Superior temporal gyrus (tissue), 1 donor: ENCODE measurements at regions not wholly inside any gene's neighbourhood (a gene's known extent, or its start where the extent isn't known, plus 50 kb on each side); places are given as distances from the start of the nearest gene placed in this dataset.

Source experiments
- DNase-seq: peaks from one replicate; pipeline ENCODE4 v3.0.0-alpha.2; 2016; ENCODE audit errors: extremely low spot score

DNA sequence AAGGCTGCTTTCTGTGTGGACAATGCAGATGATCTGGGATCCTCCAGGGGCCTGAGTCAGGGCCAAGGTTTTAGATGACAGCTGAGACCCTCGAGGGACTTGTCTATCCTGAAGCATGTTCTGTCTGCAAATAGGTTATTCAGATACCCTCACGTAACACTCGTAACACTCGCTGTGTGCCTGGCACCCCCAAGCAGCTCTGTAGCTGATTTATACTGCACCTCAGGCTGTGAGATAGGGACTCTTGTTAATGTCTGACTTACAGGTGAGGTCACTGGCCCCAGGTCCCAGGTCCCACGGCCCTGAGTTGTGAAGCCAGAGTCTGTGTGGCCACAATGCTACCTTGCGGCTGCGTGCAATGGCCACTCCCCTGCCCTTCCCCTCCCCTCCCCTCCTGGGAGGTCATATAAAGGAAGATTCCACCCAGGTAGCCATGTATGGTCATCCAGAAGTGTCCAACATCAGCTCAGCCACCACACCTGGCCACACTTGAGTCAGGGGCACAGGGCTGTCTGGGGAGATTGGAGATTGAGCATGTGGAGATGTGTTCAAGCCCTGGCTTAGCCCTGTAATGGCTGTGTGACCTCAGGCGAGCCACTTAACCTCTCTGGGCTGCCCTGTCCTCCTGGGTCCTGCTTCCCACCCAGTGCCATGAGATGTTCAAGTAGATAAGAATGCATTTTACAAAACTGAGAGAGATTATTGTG, 687.7 kb downstream of the MATN1 start:
- no peak for DNase-seq

- DNase-seq: peak; percentile 41
These were observed 688.5 kb downstream of the MATN1 start for GRCh38 chr1:30034627-30035521.

DNA sequence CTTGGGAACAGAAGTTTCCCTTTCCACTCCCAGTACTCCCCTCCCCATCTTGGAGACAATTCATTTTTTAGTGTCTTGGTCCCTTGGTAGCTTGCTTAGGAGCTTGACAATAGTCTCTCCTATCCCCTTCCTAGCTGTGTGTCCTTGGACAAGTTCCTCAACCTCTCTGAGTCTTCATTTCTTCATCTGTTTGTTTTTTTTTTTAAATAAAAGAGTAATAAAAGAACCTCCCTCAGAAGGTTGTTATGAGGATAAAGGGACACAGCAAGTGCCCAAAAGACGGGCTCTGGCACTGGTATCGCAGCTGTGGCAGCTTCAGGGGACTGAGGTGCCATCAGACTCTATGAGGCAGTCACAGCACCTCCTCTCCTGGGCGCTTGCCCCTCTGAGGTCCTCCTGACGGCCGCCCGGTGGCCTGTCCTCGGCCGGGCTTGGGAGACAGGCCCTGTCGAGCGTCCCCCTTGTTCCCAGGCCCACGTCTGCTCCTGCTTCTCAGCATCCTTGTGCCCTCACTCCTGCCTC, 689.2 kb downstream of the MATN1 start:
- no peak for DNase-seq

DNA sequence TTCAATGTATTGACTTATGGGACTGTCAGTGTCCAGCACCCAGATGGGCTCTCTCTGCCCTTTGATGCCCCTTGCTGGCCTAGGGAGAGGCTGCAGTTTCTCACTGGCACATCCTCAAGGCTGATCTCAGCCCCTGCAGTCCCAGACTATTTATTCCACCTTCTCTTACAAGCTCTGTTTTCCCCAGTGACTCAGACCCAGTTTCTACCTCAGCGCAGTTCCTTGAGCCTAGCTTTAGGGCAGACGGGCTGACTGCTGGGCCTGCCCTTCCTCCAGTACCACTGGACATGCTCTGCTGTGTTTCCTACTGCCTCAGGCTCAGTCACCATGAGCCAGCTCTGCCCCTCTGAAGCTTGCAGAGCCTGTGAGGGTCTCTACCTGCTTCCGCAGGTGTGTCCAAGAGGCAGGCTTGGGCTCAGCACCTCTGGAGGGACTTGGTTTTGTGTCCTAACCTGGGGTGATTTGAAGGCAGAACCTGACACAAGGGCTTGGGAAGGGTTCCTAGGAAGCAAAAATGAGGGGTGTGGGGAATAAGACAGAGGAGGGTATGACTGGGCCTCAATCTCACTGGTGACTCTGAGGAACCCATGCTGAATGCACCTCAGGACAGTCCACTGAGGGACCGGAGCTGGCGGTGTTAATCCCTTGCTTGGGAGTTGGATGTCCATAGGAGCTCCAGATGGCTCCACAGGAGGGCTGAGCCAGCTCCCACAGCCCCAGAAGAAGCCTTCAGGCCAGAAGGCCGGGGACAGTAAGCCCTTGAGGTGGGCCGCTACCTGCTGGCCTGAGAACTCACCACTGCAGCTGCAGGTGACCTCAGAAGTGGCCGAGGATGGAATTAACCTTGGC, 689.9 kb downstream of the MATN1 start:
- no peak for DNase-seq

- DNase-seq: no peak
These were observed 691.1 kb downstream of the MATN1 start for GRCh38 chr1:30032302-30032701.

GRCh38 chr1:30029677-30030076, 693.7 kb downstream of the MATN1 start:
- no peak for DNase-seq

- no peak for DNase-seq
These were observed 694.4 kb downstream of the MATN1 start for GRCh38 chr1:30028939-30029338.

GRCh38 chr1:30028283-30028682, 695.1 kb downstream of the MATN1 start:
- DNase-seq: no peak

DNA sequence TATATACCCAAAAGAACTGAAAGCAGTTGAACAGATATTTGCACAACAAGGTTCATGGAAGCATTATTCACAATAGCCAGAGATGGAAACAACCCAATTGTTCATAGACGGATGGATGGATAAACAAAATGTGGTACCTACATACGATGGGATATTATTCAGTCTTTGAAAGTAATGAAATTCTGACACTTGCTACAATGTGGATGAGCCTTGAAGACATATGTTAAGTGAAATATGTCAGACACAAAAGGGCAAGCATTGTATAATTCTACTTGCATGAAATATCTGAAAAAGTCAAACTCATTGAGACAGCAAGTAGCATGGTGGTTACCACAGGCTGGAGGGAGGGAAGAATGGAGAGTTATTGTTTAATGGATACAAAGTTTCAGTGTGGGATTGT, 696.1 kb downstream of the MATN1 start:
- no peak for DNase-seq

- no peak for DNase-seq
These were observed 698.8 kb downstream of the MATN1 start for GRCh38 chr1:30024411-30025195.

GRCh38 chr1:30023339-30024022, 699.9 kb downstream of the MATN1 start:
- no peak for DNase-seq

DNA sequence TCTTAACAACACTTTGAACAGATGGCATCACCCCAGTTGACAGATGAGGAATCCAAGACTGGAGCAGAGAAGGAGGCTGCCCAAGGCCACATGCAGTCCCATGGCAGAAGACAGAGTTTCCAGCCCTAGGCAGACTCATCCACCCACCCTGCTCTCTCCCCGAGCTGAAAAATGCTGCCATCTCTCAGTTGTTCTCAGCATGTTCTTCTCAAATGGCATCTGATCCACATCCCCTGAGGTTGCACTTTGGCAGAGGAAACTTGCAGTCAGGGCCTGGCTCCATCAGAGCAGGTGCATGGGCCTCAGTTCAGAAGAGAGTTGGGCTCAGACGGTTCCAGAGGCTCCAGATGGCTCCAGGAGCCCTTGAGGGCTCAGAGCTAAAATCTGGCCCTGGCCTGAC, 709.4 kb downstream of the MATN1 start:
- DNase-seq: no peak

- no peak for DNase-seq
These were observed 710.6 kb downstream of the MATN1 start for GRCh38 chr1:30012455-30013440.

- no peak for DNase-seq
These were observed 711.4 kb downstream of the MATN1 start for GRCh38 chr1:30011970-30012369.

DNA sequence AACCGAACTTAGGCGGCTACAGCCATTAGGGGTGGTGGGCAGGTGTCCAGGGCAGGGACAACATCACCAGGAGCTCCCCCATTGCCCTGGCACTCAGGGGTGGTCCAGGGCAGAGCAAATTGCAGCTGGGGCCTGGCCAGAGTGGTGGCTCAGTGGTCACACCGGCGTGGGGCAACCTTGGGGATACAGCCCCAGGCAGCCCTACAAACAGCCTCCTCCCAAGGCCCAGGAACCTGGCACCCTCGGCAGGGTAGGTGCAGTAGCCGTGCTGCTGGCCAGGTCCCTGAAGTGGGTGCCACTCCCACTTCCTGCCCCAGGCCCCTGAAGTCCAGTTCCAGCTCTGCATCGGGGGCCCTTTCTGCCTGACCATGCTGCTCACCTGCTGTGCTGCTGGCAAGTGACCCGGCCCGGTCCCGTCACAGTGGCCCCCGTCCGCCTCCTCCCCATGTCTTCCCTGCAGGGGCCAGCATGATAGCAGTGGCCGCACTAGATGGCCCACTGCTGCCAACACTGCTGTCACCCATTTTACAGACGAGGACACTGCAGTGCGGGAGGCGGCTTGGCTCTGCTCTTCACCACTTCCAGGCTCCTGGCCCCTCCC, 712.8 kb downstream of the MATN1 start:
- DNase-seq: no peak

GRCh38 chr1:30009720-30010119, 713.7 kb downstream of the MATN1 start:
- no peak for DNase-seq

- no peak for DNase-seq
These were observed 714.3 kb downstream of the MATN1 start for GRCh38 chr1:30008998-30009657.

GRCh38 chr1:30008372-30008997, 714.9 kb downstream of the MATN1 start:
- DNase-seq: no peak
